ENCODE measurements at regions not wholly inside any gene's neighbourhood (a gene's known extent, or its start where the extent isn't known, plus 50 kb on each side); places are given as distances from the start of the nearest gene placed in this dataset.

- BruUV-seq (replicated peaks): no TSS peak
- CTCF ChIA-PET: interaction anchor here (0.7 kb wide), 1 partner anchor 11 kb away, joined by 6 read pairs; no protein-coding TSS in a partner anchor
Observed at GRCh38 chr5:143992496-143992895, 178.0 kb downstream of the YIPF5 start.

GRCh38 chr5:144002876-144003275, 167.6 kb downstream of the YIPF5 start:
- no peak for DNase-seq
- H3K4me3 Mint-ChIP-seq (ENCODE audit: low read depth, unreplicated experiment): no peak overlapping the region
- TF ChIP-seq CTCF (IDR thresholded peaks at IDR 0.05; ENCODE audit: unreplicated experiment): no peak
- CTCF ChIA-PET: no interaction called here
- H3K27me3 Mint-ChIP-seq (ENCODE audit: unreplicated experiment): no peaks in the 10 kb centered on the region
- H3K9me3 Mint-ChIP-seq (ENCODE audit: low read depth, unreplicated experiment): peaks cover 2% of the 10 kb centered on the region
- intact Hi-C loops (cut with micrococcal nuclease; ENCODE audit: unreplicated experiment): no loop called here
- no TSS peak for BruUV-seq (replicated peaks)
- no peaks in the 10 kb centered on the region for H3K4me1 Mint-ChIP-seq (ENCODE audit: low read depth, unreplicated experiment)
- H3K36me3 Mint-ChIP-seq (ENCODE audit: insufficient read depth, unreplicated experiment): no peaks in the 10 kb centered on the region
- no peak overlapping the region for H3K27ac Mint-ChIP-seq (ENCODE audit: unreplicated experiment)

More at GRCh38 chr5:143992496-143992895, 178.0 kb downstream of the YIPF5 start:
- intact Hi-C loops (cut with micrococcal nuclease; ENCODE audit: unreplicated experiment): no loop called here
- Mint-ChIP-seq H3K4me1 (ENCODE audit: low read depth, unreplicated experiment) (no peaks in the 10 kb centered on the region), H3K27me3 (ENCODE audit: unreplicated experiment) (no peaks in the 10 kb centered on the region), H3K4me3 (ENCODE audit: low read depth, unreplicated experiment) (no peak overlapping the region), H3K27ac (ENCODE audit: unreplicated experiment) (no peak overlapping the region), H3K36me3 (ENCODE audit: insufficient read depth, unreplicated experiment) (no peaks in the 10 kb centered on the region), H3K9me3 (ENCODE audit: low read depth, unreplicated experiment) (peaks cover 3% of the 10 kb centered on the region)
- DNase-seq: no peak
- no peak for TF ChIP-seq CTCF (IDR thresholded peaks at IDR 0.05; ENCODE audit: unreplicated experiment)

- no peak overlapping the region for H3K4me3 Mint-ChIP-seq (ENCODE audit: low read depth, unreplicated experiment)
- H3K4me1 Mint-ChIP-seq (ENCODE audit: low read depth, unreplicated experiment): no peaks in the 10 kb centered on the region
- no TSS peak for BruUV-seq (replicated peaks)
- peaks cover 2% of the 10 kb centered on the region for H3K9me3 Mint-ChIP-seq (ENCODE audit: low read depth, unreplicated experiment)
- CTCF ChIA-PET: interaction anchor here (0.6 kb wide), 1 partner anchor 11 kb away, joined by 6 read pairs; no protein-coding TSS in a partner anchor
- no peaks in the 10 kb centered on the region for H3K27me3 Mint-ChIP-seq (ENCODE audit: unreplicated experiment)
- no peaks in the 10 kb centered on the region for H3K36me3 Mint-ChIP-seq (ENCODE audit: insufficient read depth, unreplicated experiment)
- no peak for DNase-seq
- no peak overlapping the region for H3K27ac Mint-ChIP-seq (ENCODE audit: unreplicated experiment)
- no peak for TF ChIP-seq CTCF (IDR thresholded peaks at IDR 0.05; ENCODE audit: unreplicated experiment)
- intact Hi-C loops (cut with micrococcal nuclease; ENCODE audit: unreplicated experiment): no loop called here
Observed at GRCh38 chr5:144003636-144004035, 166.8 kb downstream of the YIPF5 start.

- Mint-ChIP-seq H3K4me3 (ENCODE audit: low read depth, unreplicated experiment) (no peak overlapping the region), H3K36me3 (ENCODE audit: insufficient read depth, unreplicated experiment) (no peaks in the 10 kb centered on the region), H3K27me3 (ENCODE audit: unreplicated experiment) (no peaks in the 10 kb centered on the region), H3K4me1 (ENCODE audit: low read depth, unreplicated experiment) (no peaks in the 10 kb centered on the region), H3K9me3 (ENCODE audit: low read depth, unreplicated experiment) (peaks cover 2% of the 10 kb centered on the region), H3K27ac (ENCODE audit: unreplicated experiment) (no peak overlapping the region)
- DNase-seq: no peak
- intact Hi-C loops (cut with micrococcal nuclease; ENCODE audit: unreplicated experiment): no loop called here
- CTCF ChIA-PET: no interaction called here
- TF ChIP-seq CTCF (IDR thresholded peaks at IDR 0.05; ENCODE audit: unreplicated experiment): no peak
- BruUV-seq (replicated peaks): no TSS peak
Observed at GRCh38 chr5:144004146-144004545, 166.3 kb downstream of the YIPF5 start.

Data from Calu3 (cell line).